T-cell (primary cell): ENCODE measurements at regions not wholly inside any gene's neighbourhood (a gene's known extent, or its start where the extent isn't known, plus 50 kb on each side); places are given as distances from the start of the nearest gene placed in this dataset.
"Not testable (repeated sequence)": the region's sequence is repeated elsewhere in the genome, so short reads cannot be mapped to it uniquely, and the experiment has no call there.

Experiments
- ATAC-seq, 4 experiments: fragments of 200-7000 bp in 3 of 4; fragments of 150-1000 bp in 1 of 4; cut with Tn5 transposase; replicated peaks in 1 of 4; 1 replicate in 3 of 4; 2 replicates in 1 of 4; pipeline ENCODE4 v1.10.0; 2021; ENCODE audit warnings: moderate library complexity in 3 of 4, mild to moderate bottlenecking in 2 of 4, moderate number of reproducible peaks in 1 of 4
- CTCF ChIA-PET, 2 donors: fragments of 300-600 bp; sonication (Branson Sonifier 250); formaldehyde crosslinking; loops; one replicate each; lab custom pipeline; 2022; ENCODE audit warnings: antibody characterized with exemption in 2 of 2; lab: Charles Lee
- POLR2A ChIA-PET, 2 donors: fragments of 300-600 bp; sonication (Branson Sonifier 250); formaldehyde crosslinking; loops; one replicate each; lab custom pipeline; 2022; ENCODE audit warnings: antibody characterized with exemption in 2 of 2; lab: Charles Lee
- DNase-seq, 35 experiments: peaks; one replicate each; pipeline versions ENCODE4 v3.0.0 to v3.0.0-alpha.2; 2013 to 2023
- H3K27ac ChIP-seq: one replicate; pipeline ENCODE4 v1.5.1; 2013; ENCODE audit warnings: low read length
- H3K27me3 ChIP-seq, 2 experiments: replicated peaks in 1 of 2; 1 replicate in 1 of 2; 2 replicates in 1 of 2; pipeline versions ENCODE4 v1.6.1 to v1.7.0; 2013; ENCODE audit warnings: low read length in 1 of 2, mixed read lengths in 1 of 2; ENCODE audit not compliant: control insufficient read depth in 2 of 2, insufficient read depth in 2 of 2; ENCODE audit errors: extremely low read depth in 1 of 2
- H3K36me3 ChIP-seq, 2 donors: 1 replicate in 1 of 2; 2 replicates in 1 of 2; pipeline versions ENCODE4 v1.6.1 to v1.7.0; 2013; ENCODE audit warnings: low read length in 1 of 2; ENCODE audit not compliant: control insufficient read depth in 2 of 2, insufficient read depth in 1 of 2; ENCODE audit errors: extremely low read depth in 1 of 2
- H3K4me1 ChIP-seq, 2 experiments: 1 replicate in 1 of 2; 2 replicates in 1 of 2; pipeline versions ENCODE4 v1.6.1 to v1.7.0; 2013; ENCODE audit warnings: low read length in 2 of 2, mixed read lengths in 1 of 2; ENCODE audit not compliant: insufficient read depth in 2 of 2, control insufficient read depth in 1 of 2; ENCODE audit errors: extremely low read depth in 1 of 2
- H3K4me3 ChIP-seq, 2 donors: 1 replicate in 1 of 2; 2 replicates in 1 of 2; pipeline versions ENCODE4 v1.5.1 to v1.7.0; 2013; ENCODE audit warnings: mild to moderate bottlenecking in 2 of 2, low read length in 1 of 2, moderate library complexity in 1 of 2; ENCODE audit not compliant: control insufficient read depth in 1 of 2; ENCODE audit errors: extremely low read depth in 1 of 2
- H3K9me3 ChIP-seq: 2 replicates; pipeline ENCODE4 v1.7.0; 2013
- H3K27ac Mint-ChIP-seq, 2 donors: one replicate each; pipeline ENCODE4 v1.8.0; 2020 to 2021; ENCODE audit warnings: mild to moderate bottlenecking in 2 of 2, mixed read lengths in 2 of 2
- H3K27me3 Mint-ChIP-seq, 2 donors: one replicate each; pipeline ENCODE4 v1.8.0; 2021 to 2022; ENCODE audit warnings: mixed read lengths in 2 of 2
- H3K36me3 Mint-ChIP-seq: one replicate; pipeline ENCODE4 v1.8.0; 2021; ENCODE audit warnings: mixed read lengths
- H3K4me1 Mint-ChIP-seq, 3 donors: one replicate each; pipeline ENCODE4 v1.8.0; 2020 to 2022; ENCODE audit warnings: mixed read lengths in 3 of 3, mild to moderate bottlenecking in 1 of 3
- H3K4me3 Mint-ChIP-seq, 3 donors: one replicate each; pipeline ENCODE4 v1.8.0; 2020 to 2022; ENCODE audit warnings: mild to moderate bottlenecking in 3 of 3, mixed read lengths in 3 of 3, moderate library complexity in 3 of 3
- H3K9me3 Mint-ChIP-seq, 3 donors: one replicate each; pipeline ENCODE4 v1.8.0; 2020 to 2022; ENCODE audit warnings: mixed read lengths in 3 of 3
- WGBS: methylation state at CpG from one replicate; pipeline ENCODE4 v1.1.5; 2013; ENCODE audit warnings: missing lambda C conversion rate; ENCODE audit not compliant: insufficient coverage; 5-methylcytosine and 5-hydroxymethylcytosine counted together

GRCh38 chrX:101744085-101744484, 84.4 kb upstream of the ARMCX2 start:
- Histone ChIP-seq H3K4me3 (no peak overlapping the region), H3K27me3 (no peaks in the 10 kb centered on the region), H3K4me1 (no peaks in the 10 kb centered on the region), H3K27ac (no peak overlapping the region), H3K9me3 (no peaks in the 10 kb centered on the region), H3K36me3 (no peaks in the 10 kb centered on the region)
- Mint-ChIP-seq H3K4me3 (no peak overlapping the region), H3K9me3 (no peaks in the 10 kb centered on the region), H3K27ac (no peak overlapping the region), H3K36me3 (no peaks in the 10 kb centered on the region), H3K27me3 (peaks cover 3 to 27% of the 10 kb centered on the region in 2 donors), H3K4me1 (no peaks in the 10 kb centered on the region)
- DNase-seq (no peak), ATAC-seq (no peak)
- POLR2A ChIA-PET: no interaction called here
- CTCF ChIA-PET: no interaction called here
- no CpG with 5 or more reads among the region's 3 CpGs for WGBS

GRCh38 chrX:101740642-101741041, 81.0 kb upstream of the ARMCX2 start:
- ATAC-seq (no peak), DNase-seq (no peak)
- CTCF ChIA-PET: no interaction called here
- Histone ChIP-seq H3K4me1 (no peaks in the 10 kb centered on the region), H3K9me3 (no peaks in the 10 kb centered on the region), H3K4me3 (no peak overlapping the region), H3K36me3 (no peaks in the 10 kb centered on the region), H3K27ac (no peak overlapping the region), H3K27me3 (no peaks in the 10 kb centered on the region)
- no peak overlapping the region for H3K4me3 Mint-ChIP-seq
- H3K27me3 Mint-ChIP-seq: peaks cover 3 to 25% of the 10 kb centered on the region in 2 donors
- H3K4me1 Mint-ChIP-seq: no peaks in the 10 kb centered on the region
- POLR2A ChIA-PET: no interaction called here
- H3K27ac Mint-ChIP-seq: no peak overlapping the region
- no peaks in the 10 kb centered on the region for H3K9me3 Mint-ChIP-seq
- no CpG with 5 or more reads among the region's 2 CpGs for WGBS
- no peaks in the 10 kb centered on the region for H3K36me3 Mint-ChIP-seq

- WGBS: 100% methylated on average over 3 of the region's 24 CpGs
- H3K4me1 ChIP-seq, H3K27ac Mint-ChIP-seq, H3K9me3 Mint-ChIP-seq, ATAC-seq, CTCF ChIA-PET, H3K9me3 ChIP-seq, H3K4me1 Mint-ChIP-seq, H3K4me3 Mint-ChIP-seq, H3K36me3 Mint-ChIP-seq, H3K27ac ChIP-seq, H3K27me3 ChIP-seq, H3K36me3 ChIP-seq, DNase-seq, POLR2A ChIA-PET, H3K4me3 ChIP-seq: not testable (repeated sequence)
- H3K27me3 Mint-ChIP-seq: peaks cover 0 to 13% of the 10 kb centered on the region in 2 donors
Observed at GRCh38 chrX:101738867-101739266, 79.2 kb upstream of the ARMCX2 start.

GRCh38 chrX:101738411-101738810, 78.8 kb upstream of the ARMCX2 start:
- DNase-seq, ATAC-seq, H3K36me3 ChIP-seq, H3K36me3 Mint-ChIP-seq, CTCF ChIA-PET, H3K4me3 ChIP-seq, H3K27me3 ChIP-seq, H3K27ac Mint-ChIP-seq, H3K27ac ChIP-seq, H3K9me3 Mint-ChIP-seq, H3K4me1 Mint-ChIP-seq, H3K4me1 ChIP-seq, POLR2A ChIA-PET, H3K4me3 Mint-ChIP-seq, H3K9me3 ChIP-seq: not testable (repeated sequence)
- peaks cover 0 to 17% of the 10 kb centered on the region in 2 donors for H3K27me3 Mint-ChIP-seq
- no CpG with 5 or more reads among the region's 17 CpGs for WGBS

GRCh38 chrX:101736651-101737050, 77.0 kb upstream of the ARMCX2 start:
- Mint-ChIP-seq H3K36me3 (no peaks in the 10 kb centered on the region), H3K27me3 (peaks cover 0 to 22% of the 10 kb centered on the region in 2 donors), H3K4me3 (no peak overlapping the region), H3K9me3 (no peaks in the 10 kb centered on the region), H3K4me1 (no peaks in the 10 kb centered on the region), H3K27ac (no peak overlapping the region)
- no peaks in the 10 kb centered on the region for H3K9me3 ChIP-seq
- CTCF ChIA-PET: no interaction called here
- no peaks in the 10 kb centered on the region for H3K36me3 ChIP-seq
- ATAC-seq (no peak), DNase-seq (no peak)
- H3K27ac ChIP-seq: no peak overlapping the region
- no peaks in the 10 kb centered on the region for H3K4me1 ChIP-seq
- no peak overlapping the region for H3K4me3 ChIP-seq
- POLR2A ChIA-PET: no interaction called here
- no CpG with 5 or more reads among the region's 1 CpG for WGBS
- H3K27me3 ChIP-seq: no peaks in the 10 kb centered on the region

GRCh38 chrX:101732870-101733269, 73.2 kb upstream of the ARMCX2 start:
- no peaks in the 10 kb centered on the region for H3K36me3 Mint-ChIP-seq
- no peak overlapping the region for H3K4me3 Mint-ChIP-seq
- Histone ChIP-seq H3K27me3 (no peaks in the 10 kb centered on the region), H3K4me1 (no peaks in the 10 kb centered on the region), H3K9me3 (no peaks in the 10 kb centered on the region), H3K36me3 (no peaks in the 10 kb centered on the region), H3K27ac (no peak overlapping the region), H3K4me3 (no peak overlapping the region)
- ChIA-PET POLR2A (no interaction called here), CTCF (no interaction called here)
- ATAC-seq: no peak
- no peak for DNase-seq
- H3K27ac Mint-ChIP-seq: no peak overlapping the region
- H3K4me1 Mint-ChIP-seq: no peaks in the 10 kb centered on the region
- H3K9me3 Mint-ChIP-seq: no peaks in the 10 kb centered on the region
- 50% methylated on average over 1 of the region's 1 CpG for WGBS
- peaks cover under 1 to 25% of the 10 kb centered on the region in 2 donors for H3K27me3 Mint-ChIP-seq

GRCh38 chrX:101729986-101730385, 70.3 kb upstream of the ARMCX2 start:
- Histone ChIP-seq H3K4me3 (no peak overlapping the region), H3K27ac (no peak overlapping the region), H3K36me3 (no peaks in the 10 kb centered on the region), H3K27me3 (no peaks in the 10 kb centered on the region), H3K4me1 (no peaks in the 10 kb centered on the region), H3K9me3 (no peaks in the 10 kb centered on the region)
- ATAC-seq (no peak), DNase-seq (no peak)
- no peaks in the 10 kb centered on the region for H3K36me3 Mint-ChIP-seq
- ChIA-PET CTCF (no interaction called here), POLR2A (interaction anchor here in 1 of 2 donors (0.7 kb wide), 1 partner anchor 20 kb away, joined by 4 read pairs; no protein-coding TSS in a partner anchor)
- no peak overlapping the region for H3K4me3 Mint-ChIP-seq
- no peak overlapping the region for H3K27ac Mint-ChIP-seq
- no CpG with 5 or more reads among the region's 1 CpG for WGBS
- H3K27me3 Mint-ChIP-seq: peaks cover 10 to 33% of the 10 kb centered on the region in 2 donors
- no peaks in the 10 kb centered on the region for H3K9me3 Mint-ChIP-seq
- no peaks in the 10 kb centered on the region for H3K4me1 Mint-ChIP-seq
